GM23338 (cell line): ENCODE measurements at regions not wholly inside any gene's neighbourhood (a gene's known extent, or its start where the extent isn't known, plus 50 kb on each side); places are given as distances from the start of the nearest gene placed in this dataset.

Experiments used
- EZH2 ChIP-seq: fragments of 200-600 bp; sonication (generic); IDR thresholded peaks from one replicate; pipeline ENCODE4 v1.8.0; 2017; ENCODE audit warnings: antibody characterized with exemption, mild to moderate bottlenecking, low read depth; ENCODE audit not compliant: unreplicated experiment
- EZH2phosphoT487 ChIP-seq: fragments of 200-600 bp; sonication (generic); IDR thresholded peaks from one replicate; pipeline ENCODE4 v1.8.1; 2018; ENCODE audit warnings: antibody characterized with exemption; ENCODE audit not compliant: unreplicated experiment
- POLR2AphosphoS5 ChIP-seq: IDR thresholded peaks from 2 replicates; pipeline ENCODE4 v1.6.1; 2016; ENCODE audit warnings: antibody characterized with exemption, low read depth
- TF ChIP-seq, protein P1 (sequence below), 2 experiments: fragments of 200-600 bp in 1 of 2; sonication (generic) in 1 of 2; conservative IDR thresholded peaks; 2 replicates each; pipeline versions ENCODE4 v1.5.1 to v1.6.1; 2016 to 2017; ENCODE audit warnings: antibody characterized with exemption in 2 of 2, low read depth in 2 of 2, mild to moderate bottlenecking in 2 of 2, moderate library complexity in 1 of 2
- TF ChIP-seq, protein P2 (sequence below): IDR thresholded peaks from 2 replicates; pipeline ENCODE4 v1.6.1; 2016; ENCODE audit warnings: antibody characterized with exemption

- TF ChIP-seq, protein P1, sequence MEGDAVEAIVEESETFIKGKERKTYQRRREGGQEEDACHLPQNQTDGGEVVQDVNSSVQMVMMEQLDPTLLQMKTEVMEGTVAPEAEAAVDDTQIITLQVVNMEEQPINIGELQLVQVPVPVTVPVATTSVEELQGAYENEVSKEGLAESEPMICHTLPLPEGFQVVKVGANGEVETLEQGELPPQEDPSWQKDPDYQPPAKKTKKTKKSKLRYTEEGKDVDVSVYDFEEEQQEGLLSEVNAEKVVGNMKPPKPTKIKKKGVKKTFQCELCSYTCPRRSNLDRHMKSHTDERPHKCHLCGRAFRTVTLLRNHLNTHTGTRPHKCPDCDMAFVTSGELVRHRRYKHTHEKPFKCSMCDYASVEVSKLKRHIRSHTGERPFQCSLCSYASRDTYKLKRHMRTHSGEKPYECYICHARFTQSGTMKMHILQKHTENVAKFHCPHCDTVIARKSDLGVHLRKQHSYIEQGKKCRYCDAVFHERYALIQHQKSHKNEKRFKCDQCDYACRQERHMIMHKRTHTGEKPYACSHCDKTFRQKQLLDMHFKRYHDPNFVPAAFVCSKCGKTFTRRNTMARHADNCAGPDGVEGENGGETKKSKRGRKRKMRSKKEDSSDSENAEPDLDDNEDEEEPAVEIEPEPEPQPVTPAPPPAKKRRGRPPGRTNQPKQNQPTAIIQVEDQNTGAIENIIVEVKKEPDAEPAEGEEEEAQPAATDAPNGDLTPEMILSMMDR (conservative IDR thresholded peaks at IDR 0.05; ENCODE audit: low read depth in 2 of 2) = no peak
- TF ChIP-seq POLR2AphosphoS5 (no peak), EZH2 (no peak), EZH2phosphoT487 (no peak)
- TF ChIP-seq, protein P2, sequence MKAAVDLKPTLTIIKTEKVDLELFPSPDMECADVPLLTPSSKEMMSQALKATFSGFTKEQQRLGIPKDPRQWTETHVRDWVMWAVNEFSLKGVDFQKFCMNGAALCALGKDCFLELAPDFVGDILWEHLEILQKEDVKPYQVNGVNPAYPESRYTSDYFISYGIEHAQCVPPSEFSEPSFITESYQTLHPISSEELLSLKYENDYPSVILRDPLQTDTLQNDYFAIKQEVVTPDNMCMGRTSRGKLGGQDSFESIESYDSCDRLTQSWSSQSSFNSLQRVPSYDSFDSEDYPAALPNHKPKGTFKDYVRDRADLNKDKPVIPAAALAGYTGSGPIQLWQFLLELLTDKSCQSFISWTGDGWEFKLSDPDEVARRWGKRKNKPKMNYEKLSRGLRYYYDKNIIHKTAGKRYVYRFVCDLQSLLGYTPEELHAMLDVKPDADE = no peak
These were observed 195.4 kb upstream of the KCNJ16 start for GRCh38 chr17:69879576-69879975.
